Activated naive CD8-positive, alpha-beta T cell treated with anti-CD3 and anti-CD28 coated beads, Interleukin-2, amount 50 U/mL, for 16 hours (primary cell): ENCODE measurements at regions not wholly inside any gene's neighbourhood (a gene's known extent, or its start where the extent isn't known, plus 50 kb on each side); places are given as distances from the start of the nearest gene placed in this dataset.

Source experiments
- DNase-seq: peaks from one replicate; pipeline ENCODE4 v3.0.0-alpha.2; 2020; ENCODE audit warnings: low read depth, low spot score

DNA sequence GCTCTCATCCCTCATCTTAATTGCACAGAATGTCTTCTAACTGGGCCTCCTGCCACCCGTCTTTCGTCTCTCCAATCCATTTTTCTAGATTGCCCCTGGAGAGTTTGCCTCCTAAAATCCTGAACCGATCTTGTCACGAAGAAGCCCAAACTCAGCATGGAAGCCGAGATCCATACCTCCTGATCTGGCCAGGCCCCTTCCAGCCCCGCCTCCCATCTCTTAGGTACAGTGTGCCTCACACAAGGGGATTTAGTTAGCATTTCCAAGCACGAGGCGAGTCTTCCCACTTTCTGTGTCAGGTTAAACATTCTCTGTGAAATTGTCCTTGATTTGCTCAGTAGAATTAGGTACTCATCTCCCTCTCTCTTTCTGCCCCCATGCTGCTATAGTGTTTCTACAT lies 80.0 kb upstream of the TENM3 start:
- no peak for DNase-seq

GRCh38 chr4:182169572-182169971 lies 73.6 kb upstream of the TENM3 start:
- DNase-seq, result no peak

DNA sequence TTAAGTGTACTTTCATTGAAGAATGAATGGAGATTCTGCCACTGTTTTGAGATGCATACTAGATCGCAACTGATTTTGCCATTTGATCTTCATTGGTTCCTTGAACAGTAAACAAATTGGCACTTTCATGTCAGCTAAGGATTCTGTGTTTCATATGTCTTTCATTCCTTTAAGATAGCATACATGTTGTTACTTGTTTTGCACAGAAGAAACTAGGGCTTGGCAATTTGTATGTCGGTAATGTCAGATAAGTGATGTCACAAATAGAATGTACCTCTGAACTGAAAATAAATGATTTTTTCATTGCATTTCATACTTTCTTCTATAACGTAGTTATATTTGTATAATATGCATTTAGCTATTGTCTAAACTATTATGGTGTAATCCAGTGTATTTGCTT lies 73.2 kb upstream of the TENM3 start:
- DNase-seq, result no peak

DNA sequence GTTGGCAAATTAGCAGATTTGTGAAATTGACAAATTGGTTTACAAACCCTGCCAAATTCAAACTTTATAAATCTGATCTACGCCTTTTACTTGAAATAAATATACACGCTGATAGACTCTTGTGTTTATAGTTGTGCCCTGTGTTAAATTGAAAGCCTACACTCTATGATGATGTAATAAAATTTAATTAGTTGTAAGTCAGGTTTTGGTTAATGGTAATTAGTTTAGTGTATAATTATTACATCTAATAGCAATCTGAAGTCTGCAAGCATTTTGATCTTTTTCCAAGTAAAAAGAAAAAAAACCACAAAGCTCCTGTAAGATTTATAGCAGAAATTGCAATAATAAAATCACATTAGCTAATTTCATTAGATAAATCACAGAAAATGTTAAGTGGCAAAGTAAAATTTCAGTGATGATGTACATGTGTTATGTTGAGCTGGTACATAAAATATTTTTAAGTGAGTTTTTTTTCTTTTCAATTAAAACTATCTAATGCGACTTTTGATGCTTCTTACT lies 72.7 kb upstream of the TENM3 start:
- no peak for DNase-seq

GRCh38 chr4:182174979-182175378 lies 68.2 kb upstream of the TENM3 start:
- DNase-seq, result no peak

GRCh38 chr4:182175788-182176519 lies 67.2 kb upstream of the TENM3 start:
- DNase-seq, result no peak

DNA sequence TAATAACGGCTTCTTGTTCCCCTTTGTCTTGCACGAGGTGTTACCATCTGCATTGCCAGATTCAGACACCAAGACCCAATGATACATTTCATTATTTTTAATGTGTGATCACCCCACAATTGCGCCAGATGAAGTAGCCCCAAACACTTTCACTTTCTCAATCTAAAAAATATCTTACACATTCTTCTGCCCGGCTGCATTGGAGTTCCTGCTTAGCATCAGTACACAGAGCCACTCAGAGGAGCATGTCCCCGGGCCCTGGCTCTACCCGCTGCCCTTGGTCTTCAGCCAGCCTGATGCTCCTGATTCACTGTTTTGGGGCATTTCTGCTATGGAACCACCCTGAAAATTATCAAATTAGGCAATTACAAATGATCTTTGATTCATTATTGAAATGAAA lies 66.0 kb upstream of the TENM3 start:
- DNase-seq, result no peak

DNA sequence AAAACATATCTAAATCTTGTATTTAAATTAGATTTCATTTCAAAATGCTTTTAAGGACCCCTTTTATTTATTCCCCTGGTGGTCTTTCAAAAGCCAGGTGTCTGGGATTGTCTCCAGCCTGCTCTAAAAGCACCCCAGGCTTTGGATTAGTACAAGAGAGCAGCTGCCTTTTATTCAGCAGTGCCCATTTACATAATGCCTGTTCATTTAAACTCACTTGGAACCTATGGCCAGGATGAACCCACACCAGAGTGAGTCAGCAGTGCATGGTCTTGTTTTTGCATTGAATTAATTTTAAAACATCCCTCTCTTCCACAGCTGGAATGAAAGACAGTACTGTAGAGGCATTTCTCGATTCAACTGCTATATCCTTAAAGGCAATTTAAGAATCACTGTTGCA lies 64.1 kb upstream of the TENM3 start:
- no peak for DNase-seq

DNA sequence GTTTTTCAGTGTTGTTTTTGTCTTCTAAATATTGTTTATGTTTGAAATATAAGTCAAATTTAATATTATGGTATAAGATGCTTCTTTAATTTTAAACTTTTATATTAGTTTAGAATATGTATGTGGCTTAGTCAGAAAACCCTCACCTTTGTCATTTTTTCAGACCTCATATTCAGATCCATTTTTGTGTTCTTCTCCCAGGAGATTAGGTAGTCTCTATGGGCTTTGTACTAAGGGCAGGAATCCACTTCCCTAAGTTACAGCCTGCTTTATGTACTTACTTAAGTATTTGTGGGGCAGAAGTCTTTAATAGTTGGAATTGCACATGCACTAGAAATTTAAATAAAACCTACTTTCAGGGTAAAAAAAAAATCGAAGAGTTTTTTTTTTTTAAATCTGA lies 63.5 kb upstream of the TENM3 start:
- DNase-seq, result no peak

- DNase-seq, result no peak
Observed at GRCh38 chr4:182185491-182185890, 57.7 kb upstream of the TENM3 start.

- DNase-seq, result no peak
Observed at GRCh38 chr4:182187674-182188073, 55.5 kb upstream of the TENM3 start.

DNA sequence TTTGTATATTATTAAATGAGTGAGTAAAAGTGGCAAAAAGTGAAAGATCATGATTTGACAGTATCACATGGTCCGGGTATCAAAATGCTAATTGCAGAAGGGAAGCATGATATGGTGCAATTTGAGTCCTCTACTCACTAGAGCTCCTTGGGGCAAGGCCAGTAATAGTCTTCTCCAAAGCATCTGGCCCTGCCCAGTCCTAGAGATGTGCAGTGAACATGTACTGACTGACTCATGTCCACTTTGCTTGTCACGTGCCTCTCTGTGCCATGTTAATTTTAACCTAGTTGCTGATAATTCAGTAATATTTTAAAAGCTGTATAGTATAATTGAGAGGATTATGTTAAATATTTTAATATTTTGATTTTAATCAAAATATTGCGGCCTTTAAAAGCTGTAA lies 54.6 kb upstream of the TENM3 start:
- no peak for DNase-seq

DNA sequence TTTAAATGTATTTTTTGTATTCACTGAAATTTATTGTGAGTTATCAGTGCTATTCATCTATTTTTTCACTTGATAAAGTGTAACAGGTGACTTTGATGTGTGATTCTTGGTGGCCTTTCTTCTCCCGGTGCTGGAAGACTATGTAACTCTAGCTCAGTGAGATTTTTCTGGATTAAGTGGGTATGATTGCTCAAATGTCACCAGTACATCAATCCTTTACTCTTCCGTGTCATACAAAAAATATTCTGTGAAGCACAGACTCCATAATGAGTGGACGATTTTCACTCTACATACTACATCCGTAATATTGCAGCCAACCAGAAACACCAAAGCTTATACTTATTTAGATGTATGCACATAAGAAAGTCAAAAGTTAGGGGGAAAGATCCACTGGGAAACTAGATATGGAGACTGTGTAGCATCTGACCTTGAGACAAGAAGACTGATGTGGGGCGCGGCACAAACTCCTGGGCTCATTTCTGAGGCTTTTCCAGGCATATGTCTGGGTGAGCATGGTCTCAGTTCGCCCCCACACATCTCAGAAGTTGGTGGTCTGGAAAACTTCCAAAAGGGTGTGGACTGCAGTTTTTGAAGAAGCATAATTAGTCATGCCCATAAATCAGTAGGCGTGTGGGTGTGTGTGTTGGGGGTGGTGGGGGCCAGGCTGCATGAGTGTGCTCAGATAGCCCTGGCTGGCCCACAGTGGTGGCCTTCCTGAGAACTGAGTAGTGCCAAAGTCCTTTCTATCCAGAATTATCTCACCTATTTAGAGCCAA lies 53.9 kb upstream of the TENM3 start:
- no peak for DNase-seq

DNA sequence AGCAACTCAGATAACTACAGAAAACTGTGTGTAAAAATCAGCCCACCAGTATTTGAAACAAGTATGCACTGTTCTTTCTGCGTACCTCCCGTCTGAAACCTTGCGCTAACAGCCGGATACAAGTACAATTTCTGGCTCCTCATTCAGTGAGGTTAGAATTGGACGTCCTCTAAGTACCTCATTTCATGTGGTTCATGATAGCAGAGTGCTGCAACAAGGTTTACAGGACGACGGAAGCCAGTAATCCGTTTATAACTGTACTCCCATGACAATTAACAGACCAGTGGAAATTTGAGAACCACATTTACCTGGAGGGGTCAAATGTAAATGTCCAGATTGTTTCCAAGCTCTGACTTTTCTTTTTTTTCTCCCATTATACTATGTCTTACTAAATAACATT lies 52.9 kb upstream of the TENM3 start:
- no peak for DNase-seq

DNA sequence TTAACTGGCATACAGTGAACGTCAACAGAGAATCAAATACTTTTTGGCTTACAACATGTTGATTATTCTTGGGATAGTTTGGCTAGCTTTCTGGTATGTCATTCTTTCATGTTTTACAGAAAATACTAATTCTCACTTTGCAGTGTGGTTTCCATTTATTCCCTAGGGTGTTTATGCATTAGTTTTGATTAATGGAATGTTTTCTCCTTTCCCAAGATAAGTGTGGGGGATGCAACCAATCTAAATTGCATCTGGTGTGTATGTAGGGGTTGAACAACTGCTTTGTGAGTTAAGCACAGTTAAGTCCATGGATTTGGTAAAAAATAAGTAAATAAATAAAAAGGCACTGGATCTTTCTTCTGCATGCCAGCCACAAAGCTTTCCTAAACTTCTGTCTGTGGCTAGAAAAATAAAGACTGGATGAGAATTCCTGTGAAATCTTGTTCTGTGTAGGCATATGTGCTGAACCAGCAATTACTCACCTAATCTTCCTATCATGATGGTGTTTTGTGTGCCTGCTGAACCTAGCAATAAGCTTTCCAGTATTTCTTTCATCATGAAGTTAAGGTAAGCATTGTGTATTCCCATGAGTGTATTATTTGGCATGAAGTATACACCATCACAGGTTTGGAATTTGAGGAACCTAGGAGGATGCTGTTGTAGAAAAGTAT lies 50.6 kb upstream of the TENM3 start:
- no peak for DNase-seq

- no peak for DNase-seq
Observed at GRCh38 chr4:182193311-182193710, 49.9 kb upstream of the TENM3 start.
